Ishikawa (cell line): ENCODE measurements at regions not wholly inside any gene's neighbourhood (a gene's known extent, or its start where the extent isn't known, plus 50 kb on each side); places are given as distances from the start of the nearest gene placed in this dataset.

ENCODE experiments used
- CEBPB ChIP-seq: IDR thresholded peaks from 2 replicates; pipeline ENCODE4 v1.6.1; 2012
- CREB1 ChIP-seq: IDR thresholded peaks from 2 replicates; pipeline ENCODE4 v1.6.1; 2012; ENCODE audit warnings: low read depth
- EGR1 ChIP-seq: IDR thresholded peaks from 2 replicates; pipeline ENCODE4 v1.6.1; 2012
- EP300 ChIP-seq: IDR thresholded peaks from 2 replicates; pipeline ENCODE4 v1.6.1; 2012; ENCODE audit warnings: borderline replicate concordance
- FOXM1 ChIP-seq: IDR thresholded peaks from 2 replicates; pipeline ENCODE4 v1.6.1; 2012; ENCODE audit warnings: low read depth, borderline replicate concordance
- NFIC ChIP-seq: IDR thresholded peaks from 2 replicates; pipeline ENCODE4 v1.6.1; 2012
- RAD21 ChIP-seq: IDR thresholded peaks from 2 replicates; pipeline ENCODE4 v1.6.1; 2012; ENCODE audit warnings: low read depth
- REST ChIP-seq: IDR thresholded peaks from 2 replicates; pipeline ENCODE4 v1.6.1; 2012; ENCODE audit warnings: low read depth, mild to moderate bottlenecking
- TAF1 ChIP-seq: IDR thresholded peaks from 2 replicates; pipeline ENCODE4 v1.6.1; 2012; ENCODE audit warnings: low read depth, mild to moderate bottlenecking
- TCF12 ChIP-seq: IDR thresholded peaks from 2 replicates; pipeline ENCODE4 v1.6.1; 2012; ENCODE audit warnings: low read depth
- TEAD4 ChIP-seq: IDR thresholded peaks from 2 replicates; pipeline ENCODE4 v1.6.1; 2012
- YY1 ChIP-seq: IDR thresholded peaks from 2 replicates; pipeline ENCODE4 v1.6.1; 2012; ENCODE audit warnings: low read depth
- ZBTB7A ChIP-seq: IDR thresholded peaks from 2 replicates; pipeline ENCODE4 v1.6.1; 2012; ENCODE audit warnings: low read depth
- TF ChIP-seq, protein P1 (sequence below): IDR thresholded peaks from 2 replicates; pipeline ENCODE4 v1.6.1; 2012
- TF ChIP-seq, protein P2 (sequence below): IDR thresholded peaks from 2 replicates; pipeline ENCODE4 v1.6.1; 2012

DNA sequence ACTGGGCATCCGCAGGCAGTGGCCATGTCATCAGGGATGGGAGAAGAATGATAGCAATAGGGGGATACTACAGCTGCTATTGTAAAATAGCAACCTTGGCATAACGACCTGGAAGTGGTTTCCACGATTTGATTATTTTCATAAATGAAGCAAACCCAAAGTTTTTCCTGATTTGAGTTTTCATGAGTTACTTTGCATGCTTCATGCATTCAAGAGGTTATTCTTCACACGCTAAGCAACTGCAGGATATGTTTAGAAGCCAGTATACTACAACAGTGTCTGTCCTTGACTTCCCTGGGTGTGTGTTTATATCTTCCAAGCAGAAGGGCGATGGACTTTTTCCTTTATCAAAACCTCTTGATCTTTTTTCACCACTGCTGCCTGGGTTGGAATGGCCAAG lies 281.1 kb upstream of the DUSP10 start:
- no peak for TF ChIP-seq FOXM1
- TF ChIP-seq EGR1: no peak
- TF ChIP-seq TCF12: no peak
- TF ChIP-seq, protein P1, sequence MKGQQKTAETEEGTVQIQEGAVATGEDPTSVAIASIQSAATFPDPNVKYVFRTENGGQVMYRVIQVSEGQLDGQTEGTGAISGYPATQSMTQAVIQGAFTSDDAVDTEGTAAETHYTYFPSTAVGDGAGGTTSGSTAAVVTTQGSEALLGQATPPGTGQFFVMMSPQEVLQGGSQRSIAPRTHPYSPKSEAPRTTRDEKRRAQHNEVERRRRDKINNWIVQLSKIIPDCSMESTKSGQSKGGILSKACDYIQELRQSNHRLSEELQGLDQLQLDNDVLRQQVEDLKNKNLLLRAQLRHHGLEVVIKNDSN: no peak
- TF ChIP-seq NFIC: no peak

DNA sequence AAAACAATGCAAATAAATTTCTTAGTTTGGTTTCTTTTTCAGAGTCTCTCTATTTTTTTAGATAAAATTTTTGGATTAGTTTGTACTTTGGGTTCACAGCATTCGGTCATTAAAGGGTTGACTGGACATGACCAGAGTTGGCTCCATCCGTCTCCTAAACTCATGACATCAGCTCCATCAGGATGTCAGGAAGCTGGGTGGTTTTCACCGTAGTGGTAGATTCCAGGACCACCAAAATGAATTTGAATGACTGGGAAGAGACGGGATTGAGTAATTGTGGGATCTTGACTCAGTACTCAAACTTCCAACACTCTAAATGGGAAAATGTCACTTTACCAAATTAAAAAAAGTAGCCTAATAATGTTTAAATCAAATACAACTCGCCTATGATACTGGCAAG lies 279.2 kb upstream of the DUSP10 start:
- TF ChIP-seq YY1 (no peak), CREB1 (no peak), RAD21 (no peak), EP300 (no peak), FOXM1 (no peak), ZBTB7A (no peak)

DNA sequence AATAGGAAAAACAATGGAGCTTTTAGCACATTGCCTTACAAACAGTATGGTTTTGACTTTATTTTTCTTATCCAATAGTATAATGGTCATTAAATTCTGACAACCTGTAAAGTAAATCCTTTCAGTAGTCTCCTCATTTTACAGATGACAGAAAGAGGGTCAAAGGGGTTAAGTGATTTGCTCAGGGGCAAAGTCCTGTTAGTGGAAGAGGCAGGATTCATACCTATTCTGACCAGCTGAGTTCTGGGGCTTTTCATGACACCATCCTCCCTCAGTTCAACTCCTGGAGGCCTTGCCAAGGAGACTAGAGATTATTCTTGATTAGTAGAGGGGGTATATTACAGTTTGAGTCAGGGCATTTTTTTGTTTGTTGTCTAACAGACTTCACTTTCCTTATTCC lies 278.7 kb upstream of the DUSP10 start:
- TF ChIP-seq REST (no peak), CEBPB (no peak), CREB1 (no peak), ZBTB7A (no peak), TEAD4 (no peak), FOXM1 (no peak), YY1 (no peak), EP300 (no peak)
- TF ChIP-seq, protein P1: no peak
- TF ChIP-seq, protein P2, sequence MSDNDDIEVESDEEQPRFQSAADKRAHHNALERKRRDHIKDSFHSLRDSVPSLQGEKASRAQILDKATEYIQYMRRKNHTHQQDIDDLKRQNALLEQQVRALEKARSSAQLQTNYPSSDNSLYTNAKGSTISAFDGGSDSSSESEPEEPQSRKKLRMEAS: no peak

GRCh38 chr1:222019029-222019428 lies 277.1 kb upstream of the DUSP10 start:
- TF ChIP-seq CREB1: no peak
- no peak for TF ChIP-seq NFIC
- no peak for TF ChIP-seq TAF1
- TF ChIP-seq ZBTB7A: no peak
- no peak for TF ChIP-seq EP300
- no peak for TF ChIP-seq FOXM1

DNA sequence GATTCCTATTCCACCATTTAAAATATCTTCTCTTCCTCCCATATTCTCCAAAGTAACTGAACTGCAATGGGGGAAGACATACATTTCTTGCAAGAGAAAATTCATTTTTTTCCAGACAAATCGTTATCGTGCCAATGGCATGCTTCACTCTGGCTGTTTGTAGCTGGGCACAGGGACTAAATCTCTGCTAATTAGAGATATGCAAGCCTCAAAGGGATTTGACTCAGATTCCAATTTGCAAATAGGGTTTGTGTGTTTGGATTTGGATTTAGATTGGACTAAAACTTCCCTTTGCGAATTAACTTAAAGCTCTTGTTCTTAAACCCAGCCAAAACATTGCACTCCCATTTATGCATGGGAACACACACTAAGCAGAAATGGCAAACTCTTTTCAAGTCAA lies 276.2 kb upstream of the DUSP10 start:
- TF ChIP-seq TEAD4 (no peak), TAF1 (no peak), CREB1 (no peak), EGR1 (no peak), REST (no peak), YY1 (no peak), EP300 (no peak), CEBPB (no peak), ZBTB7A (no peak), NFIC (no peak), TCF12 (no peak), RAD21 (no peak), FOXM1 (no peak)
- TF ChIP-seq, protein P1: no peak
- TF ChIP-seq, protein P2: no peak

DNA sequence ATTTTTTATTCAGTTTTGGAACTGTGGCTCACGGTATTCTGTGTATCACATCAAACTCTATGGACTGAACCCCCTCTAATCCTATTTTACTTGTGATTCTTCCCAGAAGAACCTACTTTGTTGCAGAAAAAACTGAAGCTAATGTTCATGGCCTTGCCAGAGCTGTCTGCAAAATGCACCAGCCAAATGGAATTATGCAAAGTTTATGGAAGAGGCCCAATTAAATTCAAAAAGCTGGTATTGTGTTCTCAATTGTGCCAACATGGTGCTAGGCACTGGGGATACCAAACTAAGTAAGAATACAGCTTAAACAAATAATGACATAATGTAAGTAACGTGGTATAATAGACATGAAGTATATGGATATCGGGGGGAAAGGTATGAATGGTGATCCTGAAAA lies 273.8 kb upstream of the DUSP10 start:
- TF ChIP-seq CEBPB: no peak
- TF ChIP-seq YY1: no peak
- TF ChIP-seq NFIC: no peak
- TF ChIP-seq, protein P1: no peak
- TF ChIP-seq EP300: no peak
- TF ChIP-seq FOXM1: no peak
- no peak for TF ChIP-seq EGR1
- TF ChIP-seq, protein P2: no peak
- no peak for TF ChIP-seq REST
- TF ChIP-seq CREB1: no peak
- no peak for TF ChIP-seq TCF12
- TF ChIP-seq ZBTB7A: no peak
- no peak for TF ChIP-seq TEAD4
- TF ChIP-seq TAF1: no peak
- TF ChIP-seq RAD21: no peak
